NCI-H1417 (cell line): ENCODE measurements at regions not wholly inside any gene's neighbourhood (a gene's known extent, or its start where the extent isn't known, plus 50 kb on each side); places are given as distances from the start of the nearest gene placed in this dataset.

Experiments
- DNase-seq, 3 experiments: peaks; one replicate each; lab custom pipeline; 2025; lab: John Stamatoyannopoulos, UW

- peak in 2 of 3 experiments; percentile 47 to 83 for DNase-seq
These were observed 257.5 kb downstream of the IPMK start for GRCh38 chr10:58010073-58010702.

- no peak for DNase-seq
These were observed 263.7 kb downstream of the IPMK start for GRCh38 chr10:58003945-58004344.

GRCh38 chr10:58001159-58001558, 266.5 kb downstream of the IPMK start:
- no peak for DNase-seq

- no peak for DNase-seq
These were observed 271.2 kb downstream of the IPMK start for GRCh38 chr10:57996536-57996935.

GRCh38 chr10:57993302-57993701, 274.4 kb downstream of the IPMK start:
- DNase-seq = no peak

- peak in 1 of 3 experiments; percentile 8 for DNase-seq
These were observed 275.2 kb downstream of the IPMK start for GRCh38 chr10:57992321-57993077.

GRCh38 chr10:57988964-57989363, 278.7 kb downstream of the IPMK start:
- no peak for DNase-seq

- no peak for DNase-seq
These were observed 280.5 kb downstream of the IPMK start for GRCh38 chr10:57987055-57987721.

GRCh38 chr10:57986422-57986821, 281.3 kb downstream of the IPMK start:
- no peak for DNase-seq

- no peak for DNase-seq
These were observed 284.4 kb downstream of the IPMK start for GRCh38 chr10:57983281-57983791.

- DNase-seq = no peak
These were observed 285.6 kb downstream of the IPMK start for GRCh38 chr10:57982091-57982490.

GRCh38 chr10:57979956-57980355, 287.7 kb downstream of the IPMK start:
- DNase-seq = no peak

- no peak for DNase-seq
These were observed 288.2 kb downstream of the IPMK start for GRCh38 chr10:57979491-57979890.

GRCh38 chr10:57977262-57977661, 290.4 kb downstream of the IPMK start:
- DNase-seq = no peak

- no peak for DNase-seq
These were observed 294.2 kb downstream of the IPMK start for GRCh38 chr10:57973451-57973850.

GRCh38 chr10:57972783-57973182, 294.9 kb downstream of the IPMK start:
- DNase-seq = no peak

GRCh38 chr10:57968328-57969016, 299.2 kb downstream of the IPMK start:
- no peak for DNase-seq

GRCh38 chr10:57964351-57964750, 303.3 kb downstream of the IPMK start:
- DNase-seq = peak in 1 of 3 experiments; percentile 38

GRCh38 chr10:57963546-57963945, 304.1 kb downstream of the IPMK start:
- no peak for DNase-seq

GRCh38 chr10:57962839-57963238, 304.9 kb downstream of the IPMK start:
- no peak for DNase-seq

- no peak for DNase-seq
These were observed 306.2 kb downstream of the IPMK start for GRCh38 chr10:57961487-57961886.

- DNase-seq = no peak
These were observed 307.3 kb downstream of the IPMK start for GRCh38 chr10:57960406-57960805.
